COLO668 (cell line): ENCODE measurements at regions not wholly inside any gene's neighbourhood (a gene's known extent, or its start where the extent isn't known, plus 50 kb on each side); places are given as distances from the start of the nearest gene placed in this dataset.

Experiments
- DNase-seq: peaks from one replicate; lab custom pipeline; 2025; ENCODE audit not compliant: unreplicated experiment; lab: John Stamatoyannopoulos, UW

- no peak for DNase-seq
These were observed 248.8 kb downstream of the IRS2 start for GRCh38 chr13:109537584-109537983.

- DNase-seq: no peak
These were observed 253.0 kb downstream of the IRS2 start for GRCh38 chr13:109533350-109533749.

GRCh38 chr13:109529964-109530363, 256.4 kb downstream of the IRS2 start:
- no peak for DNase-seq

GRCh38 chr13:109521719-109522118, 264.7 kb downstream of the IRS2 start:
- DNase-seq: no peak

GRCh38 chr13:109517517-109517916, 268.9 kb downstream of the IRS2 start:
- DNase-seq: no peak

- no peak for DNase-seq
These were observed 270.2 kb downstream of the IRS2 start for GRCh38 chr13:109516186-109516585.

- no peak for DNase-seq
These were observed 276.4 kb downstream of the IRS2 start for GRCh38 chr13:109510013-109510412.

GRCh38 chr13:109509154-109509900, 277.1 kb downstream of the IRS2 start:
- no peak for DNase-seq

- DNase-seq: no peak
These were observed 286.1 kb downstream of the IRS2 start for GRCh38 chr13:109500146-109500773.

GRCh38 chr13:109497917-109498316, 288.5 kb downstream of the IRS2 start:
- no peak for DNase-seq

- no peak for DNase-seq
These were observed 290.2 kb downstream of the IRS2 start for GRCh38 chr13:109496216-109496615.

GRCh38 chr13:109494925-109495369, 291.4 kb downstream of the IRS2 start:
- no peak for DNase-seq

- peak; percentile 34 for DNase-seq
These were observed 301.1 kb downstream of the IRS2 start for GRCh38 chr13:109485136-109485794.

GRCh38 chr13:109483284-109483683, 303.1 kb downstream of the IRS2 start:
- DNase-seq: no peak

GRCh38 chr13:109481040-109481439, 305.3 kb downstream of the IRS2 start:
- no peak for DNase-seq

GRCh38 chr13:109480011-109480955, 306.1 kb downstream of the IRS2 start:
- DNase-seq: no peak

- DNase-seq: no peak
These were observed 306.8 kb downstream of the IRS2 start for GRCh38 chr13:109479534-109479933.

- DNase-seq: no peak
These were observed 310.4 kb downstream of the IRS2 start for GRCh38 chr13:109476001-109476400.

GRCh38 chr13:109468123-109468522, 318.3 kb downstream of the IRS2 start:
- DNase-seq: no peak

GRCh38 chr13:109465148-109465547, 321.2 kb downstream of the IRS2 start:
- no peak for DNase-seq
